Adrenal gland (tissue), 5 donors: ENCODE measurements at regions not wholly inside any gene's neighbourhood (a gene's known extent, or its start where the extent isn't known, plus 50 kb on each side); places are given as distances from the start of the nearest gene placed in this dataset.

Experiments
- POLR2A ChIP-seq, 2 donors: fragments of 450-650 bp; IDR thresholded peaks; one replicate each; pipeline ENCODE4 v1.6.1; 2017; ENCODE audit warnings: antibody characterized with exemption in 2 of 2, mild to moderate bottlenecking in 2 of 2, moderate library complexity in 1 of 2
- TF ChIP-seq, protein P1 (sequence below), 6 experiments: fragments of 450-650 bp in 4 of 6; fragments of 200-600 bp in 2 of 6; sonication (generic) in 1 of 6; IDR thresholded peaks; 1 replicate in 5 of 6; 2 replicates in 1 of 6; pipeline versions ENCODE4 v1.5.1 to v1.8.0; 2016 to 2021; ENCODE audit warnings: antibody characterized with exemption in 6 of 6, mild to moderate bottlenecking in 2 of 6, moderate library complexity in 1 of 6
- donor health status: DM: no; HTN: no; CAD: no.

- TF ChIP-seq, protein P1, sequence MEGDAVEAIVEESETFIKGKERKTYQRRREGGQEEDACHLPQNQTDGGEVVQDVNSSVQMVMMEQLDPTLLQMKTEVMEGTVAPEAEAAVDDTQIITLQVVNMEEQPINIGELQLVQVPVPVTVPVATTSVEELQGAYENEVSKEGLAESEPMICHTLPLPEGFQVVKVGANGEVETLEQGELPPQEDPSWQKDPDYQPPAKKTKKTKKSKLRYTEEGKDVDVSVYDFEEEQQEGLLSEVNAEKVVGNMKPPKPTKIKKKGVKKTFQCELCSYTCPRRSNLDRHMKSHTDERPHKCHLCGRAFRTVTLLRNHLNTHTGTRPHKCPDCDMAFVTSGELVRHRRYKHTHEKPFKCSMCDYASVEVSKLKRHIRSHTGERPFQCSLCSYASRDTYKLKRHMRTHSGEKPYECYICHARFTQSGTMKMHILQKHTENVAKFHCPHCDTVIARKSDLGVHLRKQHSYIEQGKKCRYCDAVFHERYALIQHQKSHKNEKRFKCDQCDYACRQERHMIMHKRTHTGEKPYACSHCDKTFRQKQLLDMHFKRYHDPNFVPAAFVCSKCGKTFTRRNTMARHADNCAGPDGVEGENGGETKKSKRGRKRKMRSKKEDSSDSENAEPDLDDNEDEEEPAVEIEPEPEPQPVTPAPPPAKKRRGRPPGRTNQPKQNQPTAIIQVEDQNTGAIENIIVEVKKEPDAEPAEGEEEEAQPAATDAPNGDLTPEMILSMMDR (IDR thresholded peaks at IDR 0.05) = no peak
- no peak for TF ChIP-seq POLR2A (IDR thresholded peaks at IDR 0.05)
These were observed 676.4 kb upstream of the CHAC2 start for GRCh38 chr2:53091183-53091582.
